PC-9 (cell line): ENCODE measurements at regions not wholly inside any gene's neighbourhood (a gene's known extent, or its start where the extent isn't known, plus 50 kb on each side); places are given as distances from the start of the nearest gene placed in this dataset.

Source experiments
- BruUV-seq: library from RNA; stranded (reverse); fragments of 400-500 nt; replicated peaks from 2 replicates; lab custom pipeline; 2021; lab: Mats Ljungman, UMichigan
- CTCF ChIA-PET: fragments of 300-600 bp; sonication (Branson Sonifier 250); formaldehyde crosslinking; loops from one replicate; lab custom pipeline; 2022; ENCODE audit warnings: antibody characterized with exemption; lab: Charles Lee
- POLR2A ChIA-PET: fragments of 300-600 bp; sonication (Branson Sonifier 250); formaldehyde crosslinking; loops from one replicate; lab custom pipeline; 2022; ENCODE audit warnings: antibody characterized with exemption; ENCODE audit not compliant: unreplicated experiment; lab: Charles Lee
- DNase-seq, 2 experiments: peaks; one replicate each; pipeline versions ENCODE4 v3.0.0 to v3.0.0-alpha.2; 2015 to 2022; ENCODE audit warnings: mixed read lengths in 1 of 2
- H2AFZ ChIP-seq: fragments of 200-600 bp; sonication (generic); 2 replicates; pipeline ENCODE4 v1.8.1; 2017; ENCODE audit warnings: antibody characterized with exemption
- H3F3A ChIP-seq: fragments of 200-600 bp; sonication (generic); 2 replicates; pipeline ENCODE4 v1.8.1; 2017; ENCODE audit warnings: antibody characterized with exemption, mild to moderate bottlenecking, low read depth; ENCODE audit not compliant: insufficient read depth
- H3K27ac ChIP-seq: fragments of 200-600 bp; sonication (generic); 2 replicates; pipeline ENCODE4 v1.6.1; 2016; ENCODE audit warnings: mixed run types
- H3K27me3 ChIP-seq: fragments of 200-600 bp; sonication (generic); 2 replicates; pipeline ENCODE4 v1.6.1; 2016; ENCODE audit warnings: low read depth, mixed run types; ENCODE audit not compliant: insufficient read depth
- H3K36me3 ChIP-seq: fragments of 200-600 bp; sonication (generic); 2 replicates; pipeline ENCODE4 v1.6.1; 2016; ENCODE audit warnings: low read depth, mixed run types
- H3K4me1 ChIP-seq: fragments of 200-600 bp; sonication (generic); replicated peaks from 2 replicates; pipeline ENCODE4 v1.6.1; 2016; ENCODE audit warnings: mixed run types; ENCODE audit not compliant: insufficient read depth
- H3K4me2 ChIP-seq: fragments of 200-600 bp; sonication (generic); 2 replicates; pipeline ENCODE4 v1.6.1; 2017; ENCODE audit warnings: mixed run types
- H3K4me3 ChIP-seq: fragments of 200-600 bp; sonication (generic); 2 replicates; pipeline ENCODE4 v1.6.1; 2016; ENCODE audit warnings: mixed run types
- H3K79me2 ChIP-seq: fragments of 200-600 bp; sonication (generic); 2 replicates; pipeline ENCODE4 v1.6.1; 2017; ENCODE audit warnings: low read depth, mixed run types
- H3K9me2 ChIP-seq: fragments of 200-600 bp; sonication (generic); 2 replicates; pipeline ENCODE4 v1.8.1; 2017; ENCODE audit warnings: mild to moderate bottlenecking; ENCODE audit not compliant: insufficient read depth
- H3K9me3 ChIP-seq: fragments of 200-600 bp; sonication (generic); 2 replicates; pipeline ENCODE4 v1.8.1; 2016; ENCODE audit warnings: low read depth; ENCODE audit not compliant: insufficient read depth
- H4K20me1 ChIP-seq: fragments of 200-600 bp; sonication (generic); 2 replicates; pipeline ENCODE4 v1.8.1; 2017; ENCODE audit not compliant: insufficient read depth
- EZH2 ChIP-seq: fragments of 200-600 bp; sonication (generic); IDR thresholded peaks from 2 replicates; pipeline ENCODE4 v1.8.0; 2017; ENCODE audit warnings: antibody characterized with exemption, low read depth
- intact Hi-C: fragments of 100-400 bp; cut with micrococcal nuclease; formaldehyde crosslinking; loops from one replicate; pipeline ENCODE4 v1.10.0; 2022; ENCODE audit not compliant: unreplicated experiment
- TF ChIP-seq, protein P1 (sequence below): fragments of 200-600 bp; sonication (generic); conservative IDR thresholded peaks from 2 replicates; pipeline ENCODE4 v1.6.1; 2017; ENCODE audit warnings: mixed run types, antibody characterized with exemption, mild to moderate bottlenecking, moderate library complexity

DNA sequence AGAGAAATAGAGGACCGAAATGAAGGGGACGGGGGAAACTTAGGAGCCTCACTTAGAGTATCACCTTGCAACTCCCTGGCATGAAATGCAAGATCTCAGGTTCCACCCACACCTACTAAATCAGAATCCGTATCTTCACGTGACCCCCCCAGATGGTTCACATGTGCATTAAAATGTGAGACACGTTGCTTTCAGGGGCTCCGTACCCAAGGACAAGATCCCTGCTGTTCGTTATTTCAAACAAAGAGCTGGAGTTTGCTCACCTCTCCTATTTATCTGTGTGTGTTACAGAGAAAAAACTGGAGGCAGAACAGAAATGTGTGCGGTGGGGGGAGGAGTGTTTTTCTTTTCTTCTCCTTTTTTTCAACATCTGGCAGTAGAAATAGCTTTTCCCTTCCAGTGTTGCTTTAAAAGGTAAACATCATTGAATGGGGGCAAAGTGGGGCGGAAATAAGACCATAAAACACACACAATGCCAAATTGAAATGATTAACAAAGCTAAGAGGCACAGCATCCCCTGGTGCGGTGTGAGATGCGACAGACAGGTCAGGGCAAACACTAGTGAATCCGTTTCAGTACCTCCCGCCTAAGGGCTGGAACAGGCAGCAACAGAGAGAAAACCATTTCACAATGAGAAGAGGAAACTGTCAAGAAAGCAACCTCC lies 145.4 kb downstream of the SOX9 start:
- Histone ChIP-seq H2AFZ (no peak overlapping the region), H3K36me3 (no peaks in the 10 kb centered on the region), H3K79me2 (no peaks in the 10 kb centered on the region), H3K9me2 (no peaks in the 10 kb centered on the region), H3K9me3 (peaks cover 4% of the 10 kb centered on the region; the same call in 1 of the 2 replicates), H3F3A (peaks cover 14% of the 10 kb centered on the region), H3K4me3 (no peak overlapping the region), H3K4me1 (peaks cover 16% of the 10 kb centered on the region), H3K4me2 (no peak overlapping the region), H4K20me1 (no peaks in the 10 kb centered on the region), H3K27me3 (no peaks in the 10 kb centered on the region), H3K27ac (no peak overlapping the region)
- no TSS peak for BruUV-seq
- intact Hi-C loops = no loop called here
- no peak for DNase-seq
- TF ChIP-seq, protein P1, sequence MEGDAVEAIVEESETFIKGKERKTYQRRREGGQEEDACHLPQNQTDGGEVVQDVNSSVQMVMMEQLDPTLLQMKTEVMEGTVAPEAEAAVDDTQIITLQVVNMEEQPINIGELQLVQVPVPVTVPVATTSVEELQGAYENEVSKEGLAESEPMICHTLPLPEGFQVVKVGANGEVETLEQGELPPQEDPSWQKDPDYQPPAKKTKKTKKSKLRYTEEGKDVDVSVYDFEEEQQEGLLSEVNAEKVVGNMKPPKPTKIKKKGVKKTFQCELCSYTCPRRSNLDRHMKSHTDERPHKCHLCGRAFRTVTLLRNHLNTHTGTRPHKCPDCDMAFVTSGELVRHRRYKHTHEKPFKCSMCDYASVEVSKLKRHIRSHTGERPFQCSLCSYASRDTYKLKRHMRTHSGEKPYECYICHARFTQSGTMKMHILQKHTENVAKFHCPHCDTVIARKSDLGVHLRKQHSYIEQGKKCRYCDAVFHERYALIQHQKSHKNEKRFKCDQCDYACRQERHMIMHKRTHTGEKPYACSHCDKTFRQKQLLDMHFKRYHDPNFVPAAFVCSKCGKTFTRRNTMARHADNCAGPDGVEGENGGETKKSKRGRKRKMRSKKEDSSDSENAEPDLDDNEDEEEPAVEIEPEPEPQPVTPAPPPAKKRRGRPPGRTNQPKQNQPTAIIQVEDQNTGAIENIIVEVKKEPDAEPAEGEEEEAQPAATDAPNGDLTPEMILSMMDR = no peak
- TF ChIP-seq EZH2 = no peak
- ChIA-PET CTCF (no interaction called here), POLR2A (no interaction called here)

DNA sequence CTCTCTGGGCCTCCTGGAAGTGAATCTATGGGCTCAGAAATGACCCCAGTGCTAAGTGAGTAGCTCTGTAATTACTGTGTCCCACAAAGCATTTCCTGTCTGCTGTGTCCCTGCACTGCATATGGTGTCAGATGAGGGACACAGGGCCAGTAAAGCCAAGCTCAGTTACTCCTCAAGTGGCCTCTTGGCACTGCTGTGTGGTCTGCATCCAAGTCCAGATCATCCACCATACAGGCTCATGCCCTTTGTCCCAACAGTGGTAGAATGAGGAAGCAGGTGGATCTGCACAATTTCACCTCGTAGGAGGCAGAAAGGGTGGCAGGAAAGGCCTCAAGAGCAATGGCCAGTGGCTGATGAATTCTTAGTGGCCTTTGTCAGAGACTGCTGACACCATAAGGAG lies 146.8 kb downstream of the SOX9 start:
- no peaks in the 10 kb centered on the region for H4K20me1 ChIP-seq
- no peak overlapping the region for H2AFZ ChIP-seq
- POLR2A ChIA-PET = no interaction called here
- H3K9me2 ChIP-seq = no peaks in the 10 kb centered on the region
- H3K9me3 ChIP-seq = no peaks in the 10 kb centered on the region
- no peaks in the 10 kb centered on the region for H3K79me2 ChIP-seq
- H3K4me3 ChIP-seq = no peak overlapping the region
- H3K4me2 ChIP-seq = no peak overlapping the region
- intact Hi-C loops = no loop called here
- peaks cover 18% of the 10 kb centered on the region for H3K4me1 ChIP-seq
- no TSS peak for BruUV-seq
- no peaks in the 10 kb centered on the region for H3K36me3 ChIP-seq
- no peaks in the 10 kb centered on the region for H3K27me3 ChIP-seq
- H3F3A ChIP-seq = peaks cover 15% of the 10 kb centered on the region
- no peak for DNase-seq
- CTCF ChIA-PET = no interaction called here
- no peak overlapping the region for H3K27ac ChIP-seq
- TF ChIP-seq, protein P1 = no peak
- no peak for TF ChIP-seq EZH2

DNA sequence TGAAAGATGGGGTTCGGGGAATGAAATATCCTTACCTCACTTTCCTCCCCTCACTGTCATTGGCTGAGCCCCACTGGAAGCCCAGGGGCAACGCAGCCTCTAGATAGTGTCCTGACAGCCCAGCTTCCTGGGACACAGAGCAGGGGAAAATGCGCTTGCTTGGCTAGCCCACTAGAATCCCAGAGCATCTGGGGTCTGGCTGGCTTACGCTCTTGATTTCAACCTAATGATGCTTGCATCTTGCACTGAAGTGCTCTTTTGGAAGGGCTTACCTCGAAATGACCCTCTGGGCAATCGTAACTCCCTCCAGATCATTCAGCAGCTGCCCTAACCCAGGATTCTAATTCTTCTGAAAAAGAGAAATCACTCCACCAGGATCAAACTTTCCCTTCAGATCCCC lies 147.6 kb downstream of the SOX9 start:
- no peak for TF ChIP-seq EZH2
- TF ChIP-seq, protein P1 = no peak
- no peak for DNase-seq
- intact Hi-C loops = no loop called here
- Histone ChIP-seq H3K4me2 (no peak overlapping the region), H3K36me3 (no peaks in the 10 kb centered on the region), H3F3A (peaks cover 15% of the 10 kb centered on the region), H3K4me1 (peaks cover 26% of the 10 kb centered on the region), H4K20me1 (no peaks in the 10 kb centered on the region), H3K27ac (no peak overlapping the region), H3K4me3 (no peak overlapping the region), H3K9me3 (no peaks in the 10 kb centered on the region), H3K9me2 (no peaks in the 10 kb centered on the region), H3K27me3 (no peaks in the 10 kb centered on the region), H2AFZ (no peak overlapping the region), H3K79me2 (no peaks in the 10 kb centered on the region)
- CTCF ChIA-PET = interaction anchor here (0.6 kb wide), 1 partner anchor 120 kb away, joined by 3 read pairs; no protein-coding TSS in a partner anchor
- BruUV-seq = no TSS peak
- POLR2A ChIA-PET = no interaction called here
